Vagina (tissue), 2 donors: ENCODE measurements at regions not wholly inside any gene's neighbourhood (a gene's known extent, or its start where the extent isn't known, plus 50 kb on each side); places are given as distances from the start of the nearest gene placed in this dataset.

Experiments used
- DNase-seq, 2 donors: peaks; one replicate each; pipeline ENCODE4 v3.0.0-alpha.2; 2017; ENCODE audit errors: extremely low spot score in 2 of 2
- H3K27ac ChIP-seq: fragments of 200-600 bp; sonication (generic); one replicate; pipeline ENCODE4 v1.5.1; 2019
- H3K27me3 ChIP-seq: fragments of 200-600 bp; sonication (generic); one replicate; pipeline ENCODE4 v1.5.1; 2019
- H3K36me3 ChIP-seq, 2 donors: fragments of 200-600 bp; sonication (generic); one replicate each; pipeline ENCODE4 v1.5.1; 2017 to 2019
- H3K4me1 ChIP-seq: fragments of 200-600 bp; sonication (generic); one replicate; pipeline ENCODE4 v1.5.1; 2019
- H3K4me3 ChIP-seq, 2 donors: fragments of 200-600 bp; sonication (generic); 1 replicate in 1 of 2; 2 replicates in 1 of 2; pipeline ENCODE4 v1.5.1; 2016 to 2019
- H3K9me3 ChIP-seq: fragments of 200-600 bp; sonication (generic); one replicate; pipeline ENCODE4 v1.5.1; 2019
- POLR2A ChIP-seq, 2 donors: fragments of 450-650 bp; IDR thresholded peaks; one replicate each; pipeline ENCODE4 v1.6.1; 2017; ENCODE audit warnings: antibody characterized with exemption in 2 of 2, mild to moderate bottlenecking in 2 of 2, moderate library complexity in 2 of 2
- POLR2AphosphoS5 ChIP-seq, 2 donors: sonication (generic); formaldehyde crosslinking; IDR thresholded peaks; one replicate each; pipeline ENCODE4 v1.9.0; 2017; ENCODE audit warnings: antibody characterized with exemption in 2 of 2, mild to moderate bottlenecking in 2 of 2, low read depth in 1 of 2; ENCODE audit not compliant: insufficient read depth in 1 of 2
- intact Hi-C: fragments of 100-400 bp; cut with DNase I; formaldehyde crosslinking; loops from one replicate; pipeline ENCODE4 v1.15.1; 2023
- TF ChIP-seq, protein P1 (sequence below), 3 experiments: fragments of 450-650 bp in 2 of 3; fragments of 200-600 bp in 1 of 3; sonication (generic) in 1 of 3; IDR thresholded peaks; one replicate each; pipeline ENCODE4 v1.5.1; 2017 to 2019; ENCODE audit warnings: antibody characterized with exemption in 3 of 3, mild to moderate bottlenecking in 2 of 3, moderate library complexity in 2 of 3

DNA sequence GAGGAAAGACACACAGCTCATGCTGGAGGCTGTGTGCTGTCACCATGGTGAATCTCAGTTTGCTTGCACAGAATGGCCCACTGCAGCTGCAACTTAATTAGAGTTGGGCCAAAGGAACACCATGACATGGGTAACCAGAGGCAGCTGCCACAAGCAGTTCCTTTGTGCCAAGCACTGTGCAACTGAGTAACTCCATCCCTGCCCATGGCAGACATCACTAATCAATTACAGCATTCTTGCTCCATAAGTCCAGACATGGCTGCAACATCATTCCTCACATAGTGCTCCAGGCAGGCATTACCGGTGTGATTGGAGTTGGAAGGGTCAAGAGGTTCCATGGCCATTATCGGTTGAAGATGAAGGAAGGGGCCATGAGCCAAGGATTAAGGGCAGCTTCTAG, 207.0 kb downstream of the RBM19 start:
- DNase-seq = no peak

DNA sequence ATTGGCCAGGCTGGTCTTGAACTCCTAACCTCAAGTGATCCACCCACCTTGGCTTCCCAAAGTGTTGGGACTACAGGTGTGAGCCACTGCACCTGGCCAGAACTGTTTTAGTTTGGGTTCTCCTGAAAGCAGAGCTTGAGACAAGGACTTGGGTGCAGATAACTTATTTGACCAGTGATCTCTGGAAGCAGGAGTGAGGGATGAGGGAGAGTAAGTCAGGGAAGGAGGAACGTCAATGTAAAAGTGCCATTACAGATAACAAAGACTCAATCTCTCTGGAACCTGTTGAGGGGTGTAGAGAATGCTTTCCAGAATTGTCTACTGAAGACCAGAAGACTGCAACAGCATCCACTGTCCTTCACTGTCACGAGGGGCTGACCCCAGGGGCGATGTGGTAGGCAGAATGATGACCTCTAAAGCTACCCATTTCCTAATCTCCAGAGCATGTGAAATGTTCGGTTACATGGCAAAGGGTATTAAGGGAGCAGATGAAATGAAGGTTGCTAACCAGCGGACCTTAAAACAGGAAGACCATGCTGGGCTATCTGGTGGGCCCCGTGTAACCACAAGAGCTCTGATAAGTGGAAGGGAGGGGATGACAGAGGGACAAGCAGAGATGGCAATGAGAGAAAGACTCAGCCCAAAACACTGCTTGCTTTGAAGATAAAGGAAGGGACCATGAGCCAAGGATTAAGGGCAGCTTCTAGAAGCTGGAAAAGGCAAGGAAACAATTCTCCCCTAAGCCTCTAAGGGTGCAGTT, 207.8 kb downstream of the RBM19 start:
- H3K4me3 ChIP-seq = no peak overlapping the region

More for the DNA sequence above, 207.0 kb downstream of the RBM19 start:
- Histone ChIP-seq H3K4me3 (no peak overlapping the region), H3K9me3 (no peaks in the 10 kb centered on the region), H3K4me1 (no peaks in the 10 kb centered on the region), H3K27me3 (no peaks in the 10 kb centered on the region), H3K27ac (no peak overlapping the region), H3K36me3 (no peaks in the 10 kb centered on the region)
- TF ChIP-seq POLR2AphosphoS5 (IDR thresholded peaks at IDR 0.05; ENCODE audit: insufficient read depth in 1 of 2, low read depth in 1 of 2) = no peak
- no peak for TF ChIP-seq POLR2A (IDR thresholded peaks at IDR 0.05)
- TF ChIP-seq, protein P1, sequence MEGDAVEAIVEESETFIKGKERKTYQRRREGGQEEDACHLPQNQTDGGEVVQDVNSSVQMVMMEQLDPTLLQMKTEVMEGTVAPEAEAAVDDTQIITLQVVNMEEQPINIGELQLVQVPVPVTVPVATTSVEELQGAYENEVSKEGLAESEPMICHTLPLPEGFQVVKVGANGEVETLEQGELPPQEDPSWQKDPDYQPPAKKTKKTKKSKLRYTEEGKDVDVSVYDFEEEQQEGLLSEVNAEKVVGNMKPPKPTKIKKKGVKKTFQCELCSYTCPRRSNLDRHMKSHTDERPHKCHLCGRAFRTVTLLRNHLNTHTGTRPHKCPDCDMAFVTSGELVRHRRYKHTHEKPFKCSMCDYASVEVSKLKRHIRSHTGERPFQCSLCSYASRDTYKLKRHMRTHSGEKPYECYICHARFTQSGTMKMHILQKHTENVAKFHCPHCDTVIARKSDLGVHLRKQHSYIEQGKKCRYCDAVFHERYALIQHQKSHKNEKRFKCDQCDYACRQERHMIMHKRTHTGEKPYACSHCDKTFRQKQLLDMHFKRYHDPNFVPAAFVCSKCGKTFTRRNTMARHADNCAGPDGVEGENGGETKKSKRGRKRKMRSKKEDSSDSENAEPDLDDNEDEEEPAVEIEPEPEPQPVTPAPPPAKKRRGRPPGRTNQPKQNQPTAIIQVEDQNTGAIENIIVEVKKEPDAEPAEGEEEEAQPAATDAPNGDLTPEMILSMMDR (IDR thresholded peaks at IDR 0.05) = no peak
- intact Hi-C loops = no loop called here

DNA sequence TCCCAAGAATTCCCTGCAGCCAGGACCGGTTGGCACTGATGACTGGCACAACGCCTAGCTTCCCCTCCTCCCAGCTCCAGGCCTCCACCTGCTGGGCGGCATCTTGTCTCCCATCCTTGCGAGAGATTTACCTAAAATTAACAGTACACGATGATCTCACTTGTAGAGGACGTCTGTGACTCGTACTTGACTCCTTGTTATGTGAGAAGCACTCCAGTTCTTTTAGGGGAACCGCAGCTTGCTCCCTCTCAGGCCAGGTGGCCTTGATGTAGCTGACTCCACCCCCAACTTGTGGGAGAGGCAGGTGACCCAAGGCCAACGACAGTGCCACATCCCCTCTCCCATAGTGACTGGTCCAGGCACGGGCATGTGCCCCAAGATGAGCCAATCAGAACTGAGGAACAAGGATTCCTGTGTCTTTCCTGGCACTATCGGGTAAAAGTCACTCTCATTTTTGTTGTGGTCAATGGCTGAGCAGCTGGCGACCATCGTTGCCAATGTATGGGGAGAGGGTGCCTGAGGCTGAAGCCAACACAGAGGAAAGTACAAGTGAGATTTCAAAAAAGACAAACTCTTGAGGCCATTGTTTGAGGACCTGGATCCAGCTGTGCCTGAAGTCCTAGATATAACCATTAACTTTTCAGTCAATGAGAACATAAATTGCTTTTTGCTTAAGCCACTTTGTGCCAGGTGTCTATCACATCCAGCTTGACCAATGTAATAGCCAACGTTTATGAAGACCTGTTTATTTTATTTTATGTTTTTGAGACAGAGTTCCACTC, 208.7 kb downstream of the RBM19 start:
- H3K4me3 ChIP-seq = no peak overlapping the region
- TF ChIP-seq, protein P1 (IDR thresholded peaks at IDR 0.05) = no peak
- TF ChIP-seq POLR2AphosphoS5 (IDR thresholded peaks at IDR 0.05; ENCODE audit: insufficient read depth in 1 of 2, low read depth in 1 of 2) (no peak), POLR2A (IDR thresholded peaks at IDR 0.05) (no peak)
- H3K27me3 ChIP-seq = no peaks in the 10 kb centered on the region
- DNase-seq = no peak
- no peaks in the 10 kb centered on the region for H3K9me3 ChIP-seq
- intact Hi-C loops = no loop called here
- no peak overlapping the region for H3K27ac ChIP-seq
- no peaks in the 10 kb centered on the region for H3K36me3 ChIP-seq
- no peaks in the 10 kb centered on the region for H3K4me1 ChIP-seq

More for the DNA sequence above, 207.8 kb downstream of the RBM19 start:
- Histone ChIP-seq H3K36me3 (no peaks in the 10 kb centered on the region), H3K27me3 (no peaks in the 10 kb centered on the region), H3K4me1 (no peaks in the 10 kb centered on the region), H3K27ac (no peak overlapping the region), H3K9me3 (no peaks in the 10 kb centered on the region)
- intact Hi-C loops = no loop called here
- no peak for DNase-seq
- TF ChIP-seq POLR2AphosphoS5 (IDR thresholded peaks at IDR 0.05; ENCODE audit: insufficient read depth in 1 of 2, low read depth in 1 of 2) (no peak), POLR2A (IDR thresholded peaks at IDR 0.05) (no peak)
- TF ChIP-seq, protein P1 (IDR thresholded peaks at IDR 0.05) = no peak

DNA sequence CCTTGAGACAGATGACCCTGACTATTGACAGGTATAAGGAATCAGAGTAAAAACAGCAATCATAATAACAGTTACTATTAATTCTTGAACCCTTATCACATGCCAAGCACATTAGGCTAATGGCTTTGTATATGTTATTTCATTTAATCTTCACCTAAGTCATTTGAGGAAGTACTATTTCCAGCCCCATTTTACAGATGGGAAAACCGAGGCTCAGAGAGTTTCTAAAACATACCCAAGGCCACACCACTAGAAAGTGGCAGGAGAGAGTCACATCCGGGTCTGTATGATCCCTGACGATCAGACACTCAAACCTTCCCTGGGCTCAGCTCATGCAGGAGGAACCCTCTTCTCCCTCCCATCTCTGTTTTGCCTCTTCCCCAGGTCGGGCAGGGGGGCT, 209.5 kb downstream of the RBM19 start:
- Histone ChIP-seq H3K4me1 (no peaks in the 10 kb centered on the region), H3K27me3 (no peaks in the 10 kb centered on the region), H3K27ac (no peak overlapping the region), H3K36me3 (no peaks in the 10 kb centered on the region), H3K9me3 (no peaks in the 10 kb centered on the region), H3K4me3 (no peak overlapping the region)
- intact Hi-C loops = no loop called here
- no peak for DNase-seq
- TF ChIP-seq POLR2AphosphoS5 (IDR thresholded peaks at IDR 0.05; ENCODE audit: insufficient read depth in 1 of 2, low read depth in 1 of 2) = no peak
- TF ChIP-seq, protein P1 (IDR thresholded peaks at IDR 0.05) = no peak
- no peak for TF ChIP-seq POLR2A (IDR thresholded peaks at IDR 0.05)

DNA sequence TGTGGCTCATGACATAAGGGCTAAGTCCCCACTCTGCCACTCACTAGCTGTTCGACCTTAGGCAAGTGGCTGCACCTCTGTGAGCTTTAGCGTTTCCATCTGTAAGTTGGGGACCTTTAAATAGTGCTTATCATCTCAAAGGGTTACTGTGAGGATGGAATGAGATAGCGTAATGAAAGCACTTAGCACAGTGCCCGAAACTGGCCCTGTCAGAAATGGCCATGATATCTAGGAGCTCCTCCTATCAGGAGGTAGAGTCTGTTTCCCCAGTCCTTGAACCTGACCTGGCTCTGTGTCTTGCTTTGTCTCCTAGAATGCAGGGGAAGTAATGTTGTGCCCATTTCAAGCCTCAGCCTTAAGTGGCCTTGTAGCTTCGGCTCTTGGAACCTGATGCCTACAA, 211.0 kb downstream of the RBM19 start:
- no peaks in the 10 kb centered on the region for H3K27me3 ChIP-seq
- no peak overlapping the region for H3K4me3 ChIP-seq
- H3K4me1 ChIP-seq = no peaks in the 10 kb centered on the region
- no peaks in the 10 kb centered on the region for H3K36me3 ChIP-seq
- H3K9me3 ChIP-seq = no peaks in the 10 kb centered on the region
- intact Hi-C loops = no loop called here
- DNase-seq = no peak
- TF ChIP-seq POLR2AphosphoS5 (IDR thresholded peaks at IDR 0.05; ENCODE audit: insufficient read depth in 1 of 2, low read depth in 1 of 2) = no peak
- TF ChIP-seq, protein P1 (IDR thresholded peaks at IDR 0.05) = no peak
- H3K27ac ChIP-seq = no peak overlapping the region
